ENCODE measurements at regions not wholly inside any gene's neighbourhood (a gene's known extent, or its start where the extent isn't known, plus 50 kb on each side); places are given as distances from the start of the nearest gene placed in this dataset.

GRCh38 chr20:24106150-24106800, 117.7 kb upstream of the GGTLC1 start:
- TF ChIP-seq CTCF (IDR thresholded peaks at IDR 0.05) (no peak), POLR2A (IDR thresholded peaks at IDR 0.05) (no peak)
